ENCODE measurements at regions not wholly inside any gene's neighbourhood (a gene's known extent, or its start where the extent isn't known, plus 50 kb on each side); places are given as distances from the start of the nearest gene placed in this dataset.
"Not testable (repeated sequence)": the region's sequence is repeated elsewhere in the genome, so short reads cannot be mapped to it uniquely, and the experiment has no call there.

DNA sequence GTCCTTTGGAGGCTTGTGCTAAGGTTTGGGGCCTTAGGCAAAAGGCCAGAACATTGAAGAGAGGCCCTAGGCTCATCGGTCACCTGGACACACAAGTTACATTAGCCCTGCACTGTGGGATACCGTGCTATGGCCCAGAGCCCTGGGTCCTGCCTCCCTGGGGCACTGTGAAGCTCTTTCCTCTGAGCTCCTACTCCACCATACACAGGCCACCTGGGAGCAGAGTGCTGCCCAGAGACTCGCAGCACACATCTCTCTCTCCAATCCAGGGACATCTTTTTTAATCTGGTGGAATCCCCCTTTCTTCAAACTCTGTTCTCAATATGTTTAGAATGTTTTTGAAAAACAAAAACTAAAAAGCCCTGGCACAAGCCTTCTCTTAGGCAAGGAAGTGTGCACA is 314.2 kb upstream of the RGS6 start:
- no peak for DNase-seq

DNA sequence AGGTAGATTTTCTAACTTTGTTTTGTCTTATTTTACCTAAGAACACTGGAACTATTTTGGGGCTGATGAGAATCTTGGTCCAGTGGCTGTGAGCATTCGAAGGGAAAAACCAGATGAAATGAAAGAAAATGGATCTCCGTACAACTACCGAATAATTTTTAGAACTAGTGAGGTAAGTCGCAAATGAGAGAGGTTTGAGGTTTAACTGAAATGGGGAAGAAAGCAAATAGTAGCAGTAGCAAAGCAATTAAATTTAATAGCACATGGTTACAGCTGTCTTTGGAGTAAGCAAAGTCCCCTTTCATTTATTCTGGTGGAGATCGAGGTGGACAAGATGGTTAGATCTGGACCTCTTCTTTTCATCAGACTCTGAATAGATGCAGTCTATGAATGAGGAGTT is 313.5 kb upstream of the RGS6 start:
- DNase-seq: no peak

DNA sequence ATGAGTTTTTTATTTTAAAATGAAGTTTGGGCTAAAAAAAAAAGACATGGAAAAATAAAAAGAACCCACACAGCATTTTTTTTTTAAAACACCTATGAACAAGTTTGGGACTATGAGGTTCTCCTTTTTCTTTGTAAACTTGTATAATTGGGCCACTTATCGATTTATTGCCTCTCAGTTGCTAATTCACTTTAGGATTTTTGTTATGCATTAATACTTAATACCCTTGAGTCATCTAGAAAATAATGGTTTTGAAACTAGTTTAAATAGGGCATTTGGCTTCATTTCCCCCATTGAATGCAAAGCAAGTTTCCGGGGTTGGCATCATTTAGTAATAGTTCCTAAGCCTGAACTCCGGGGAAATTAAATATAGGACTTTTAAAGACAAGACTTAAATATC is 312.8 kb upstream of the RGS6 start:
- no peak for DNase-seq

- DNase-seq: no peak
Measured at GRCh38 chr14:71620401-71620800, 311.8 kb upstream of the RGS6 start.

GRCh38 chr14:71621276-71621675 is 311.0 kb upstream of the RGS6 start:
- DNase-seq: no peak

DNA sequence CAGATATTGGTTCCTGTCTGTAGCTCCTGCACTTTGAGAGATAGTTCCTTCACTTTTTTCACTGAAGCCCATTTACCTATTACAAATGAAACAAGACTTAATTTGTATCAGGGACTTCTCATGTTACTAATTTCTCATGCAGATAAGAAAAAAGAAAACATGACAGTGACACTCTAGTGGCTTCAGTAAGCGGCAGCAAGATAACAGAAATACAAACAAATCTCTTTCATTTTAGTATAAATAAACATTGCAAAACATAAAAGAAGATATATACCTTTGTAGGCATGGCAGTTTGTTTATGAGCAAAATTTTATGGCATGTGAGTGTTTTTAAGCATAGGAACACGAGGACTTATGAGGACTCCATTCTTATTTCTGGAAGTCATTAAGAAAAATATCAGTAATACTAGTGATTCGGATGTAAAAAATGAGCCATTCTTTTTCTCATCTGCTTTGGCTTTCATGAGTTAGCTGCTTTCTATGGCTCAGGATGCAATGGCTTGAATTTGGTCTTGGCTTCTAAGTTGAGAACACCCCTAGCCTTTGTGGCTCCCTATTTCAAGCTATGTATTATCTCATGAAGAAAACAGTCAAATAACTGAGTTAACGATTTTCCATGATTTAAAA is 310.1 kb upstream of the RGS6 start:
- no peak for DNase-seq

- DNase-seq: no peak
Measured at GRCh38 chr14:71623939-71624338, 308.3 kb upstream of the RGS6 start.

- no peak for DNase-seq
Measured at GRCh38 chr14:71625175-71625574, 307.1 kb upstream of the RGS6 start.

DNA sequence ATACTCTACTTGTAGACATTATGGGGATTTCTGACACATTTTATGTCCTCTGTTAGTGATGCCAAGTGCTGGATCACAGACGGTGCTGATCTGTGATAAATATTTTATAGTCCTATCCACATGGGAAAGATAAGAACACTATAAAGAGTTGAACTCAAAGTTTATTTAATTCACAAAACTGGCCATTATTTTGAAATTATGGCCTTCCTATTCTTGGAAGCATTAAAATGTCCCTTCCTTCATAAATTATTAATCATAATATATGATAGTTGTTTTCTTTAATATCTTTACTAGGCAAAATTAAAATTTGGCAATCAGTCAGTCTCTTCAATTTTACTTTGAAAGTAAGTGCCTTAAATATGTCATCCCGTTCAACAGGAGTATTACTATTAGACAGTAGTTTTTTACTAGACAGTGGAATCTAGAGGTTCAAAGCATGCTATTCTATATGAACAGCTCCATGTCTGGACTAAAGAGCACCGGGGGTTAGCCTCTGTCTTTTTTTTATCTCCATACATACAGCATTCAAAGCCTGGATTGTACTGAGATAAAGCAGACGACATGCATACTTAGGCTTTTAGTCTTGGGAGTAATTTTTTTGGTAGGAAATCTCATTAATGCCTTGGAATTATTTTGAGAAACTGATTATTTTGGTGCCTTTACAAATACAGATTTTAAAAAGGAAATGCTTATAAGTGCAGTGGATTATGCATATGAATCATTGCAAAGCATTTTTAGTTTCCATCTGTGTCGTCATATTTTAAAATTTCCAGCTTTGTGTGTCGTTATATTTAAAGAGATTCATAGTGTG is 306.1 kb upstream of the RGS6 start:
- DNase-seq: no peak

- DNase-seq: no peak
Measured at GRCh38 chr14:71628433-71628832, 303.8 kb upstream of the RGS6 start.

DNA sequence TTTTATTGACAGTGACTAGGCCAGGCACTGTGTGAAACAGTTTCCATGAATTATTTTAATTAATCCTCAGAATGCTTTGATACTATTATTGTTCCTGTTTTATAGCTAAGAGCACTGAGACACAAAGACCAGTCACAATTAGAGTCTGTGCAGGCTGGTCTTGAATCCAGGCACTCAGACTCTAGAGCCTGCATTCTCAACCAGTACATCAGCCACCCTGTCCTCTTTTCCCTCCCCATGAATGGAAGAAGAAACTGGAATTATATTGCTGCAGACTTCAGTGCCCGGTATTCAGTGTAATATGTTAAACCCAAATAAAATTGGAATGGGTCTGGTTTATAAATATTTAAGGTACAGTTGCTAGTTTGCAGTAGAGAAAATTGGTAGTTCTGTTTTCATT is 303.0 kb upstream of the RGS6 start:
- DNase-seq: no peak

GRCh38 chr14:71629765-71630492 is 302.3 kb upstream of the RGS6 start:
- DNase-seq: no peak

DNA sequence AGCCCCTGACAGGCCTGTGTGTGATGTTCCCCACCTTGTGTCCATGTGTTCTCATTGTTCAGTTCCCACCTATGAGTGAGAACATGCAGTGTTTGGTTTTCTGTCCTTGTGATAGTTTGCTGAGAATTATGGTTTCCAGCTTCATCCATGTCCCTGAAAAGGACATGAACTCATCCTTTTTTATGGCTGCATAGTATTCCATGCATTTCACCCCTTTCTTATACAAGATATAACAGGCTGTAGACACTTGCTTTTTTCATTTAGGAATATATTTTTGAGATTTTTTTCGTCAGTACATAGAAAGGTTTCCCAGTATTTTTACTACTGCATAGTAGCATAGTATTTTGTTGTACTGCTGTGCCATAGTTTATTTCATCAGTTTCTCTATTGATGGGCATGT is 301.2 kb upstream of the RGS6 start:
- not testable (repeated sequence) for DNase-seq

DNA sequence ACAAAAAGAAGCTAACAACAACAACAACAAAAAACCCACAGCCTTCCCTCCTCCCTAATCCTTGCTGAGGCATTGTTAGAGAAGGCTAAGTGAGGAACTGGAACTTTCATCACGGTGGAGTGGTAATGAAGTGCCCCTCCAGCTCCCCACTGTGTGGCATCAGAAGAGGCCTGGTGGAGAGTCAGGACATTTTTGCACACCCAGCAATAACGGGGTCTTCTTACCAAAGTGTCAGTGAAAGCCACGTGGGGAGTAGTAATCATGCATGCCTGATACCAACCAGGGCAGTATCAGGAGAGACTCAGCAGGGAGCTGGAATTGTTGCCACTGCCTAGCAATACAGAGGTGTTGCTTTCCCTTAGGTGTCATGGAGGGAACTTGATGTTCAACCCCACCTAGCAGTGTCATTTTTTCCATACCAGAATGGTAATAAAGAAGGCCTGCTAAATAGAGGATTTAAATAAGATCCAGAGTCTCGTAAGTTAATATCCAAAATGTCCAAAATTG is 299.7 kb upstream of the RGS6 start:
- DNase-seq: no peak

DNA sequence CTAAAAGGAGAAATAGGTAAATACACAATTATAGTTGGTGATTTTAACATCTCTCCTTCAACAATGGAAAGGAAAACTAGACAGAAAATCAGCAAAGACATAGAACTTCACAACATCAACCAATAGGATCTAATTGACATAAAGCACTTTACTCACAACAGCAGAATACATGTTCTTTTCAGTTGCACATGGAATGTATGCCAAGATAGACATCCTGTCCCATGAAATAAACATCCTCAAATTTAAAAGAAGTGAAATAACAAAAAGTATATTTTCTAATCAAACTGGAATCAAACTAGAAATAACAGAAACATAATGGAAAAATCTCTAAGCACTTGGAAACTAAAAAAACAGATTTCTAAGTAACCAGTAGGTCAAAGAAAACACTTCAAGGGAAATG is 296.2 kb upstream of the RGS6 start:
- no peak for DNase-seq

GRCh38 chr14:71636820-71637471 is 295.3 kb upstream of the RGS6 start:
- no peak for DNase-seq

DNA sequence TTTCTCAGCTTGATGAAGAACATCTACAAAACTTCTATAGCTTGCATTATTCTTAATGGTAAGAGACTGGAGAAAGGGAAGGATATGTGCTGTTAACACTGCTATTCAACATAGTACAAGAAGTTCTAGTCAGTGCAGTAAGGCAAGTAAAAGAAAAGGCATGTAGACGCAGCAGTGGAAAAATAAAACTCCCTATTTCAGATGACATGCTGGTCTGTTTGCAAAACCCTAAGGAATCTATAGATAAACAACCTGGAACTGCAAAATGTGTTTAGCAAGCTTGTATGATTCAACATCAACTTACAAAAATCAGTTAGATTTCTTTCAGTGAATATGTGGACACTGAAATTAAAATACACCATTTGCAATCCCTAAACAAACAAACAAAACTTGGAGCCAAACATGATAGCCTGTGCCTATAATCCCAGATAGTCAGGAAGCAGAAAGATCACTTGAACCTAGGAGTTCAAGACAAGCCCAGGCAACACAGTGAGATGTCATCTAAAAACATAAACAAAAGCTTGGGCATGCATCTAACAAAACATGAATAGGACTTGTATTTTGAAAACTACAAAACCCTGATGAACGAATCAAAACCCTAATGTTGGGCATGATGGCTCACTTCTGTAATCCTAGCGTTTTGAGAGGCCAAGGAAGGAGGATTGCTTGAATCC is 293.6 kb upstream of the RGS6 start:
- DNase-seq: no peak

- no peak for DNase-seq
Measured at GRCh38 chr14:71642715-71643114, 289.5 kb upstream of the RGS6 start.

DNA sequence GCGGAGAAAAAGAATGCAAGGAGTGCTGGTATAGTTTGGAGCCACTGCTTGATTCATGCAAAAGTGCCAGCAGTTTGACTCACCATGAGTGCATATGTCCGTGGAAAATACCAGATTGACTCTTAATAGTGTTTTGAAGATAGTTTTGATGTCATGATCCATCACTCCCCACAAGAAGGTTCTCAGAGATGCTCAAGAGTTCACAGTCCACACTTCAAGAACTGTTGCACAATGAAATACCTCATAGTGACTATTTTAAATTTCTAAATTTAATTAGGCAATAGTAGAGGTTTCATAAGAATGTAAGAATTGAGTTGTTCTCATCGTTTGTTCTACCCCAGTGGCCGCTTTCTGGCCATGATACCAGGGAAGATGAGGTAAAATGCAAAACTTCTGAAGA is 286.6 kb upstream of the RGS6 start:
- DNase-seq: no peak

- no peak for DNase-seq
Measured at GRCh38 chr14:71646518-71646917, 285.7 kb upstream of the RGS6 start.

- DNase-seq: no peak
Measured at GRCh38 chr14:71647086-71647784, 285.0 kb upstream of the RGS6 start.

DNA sequence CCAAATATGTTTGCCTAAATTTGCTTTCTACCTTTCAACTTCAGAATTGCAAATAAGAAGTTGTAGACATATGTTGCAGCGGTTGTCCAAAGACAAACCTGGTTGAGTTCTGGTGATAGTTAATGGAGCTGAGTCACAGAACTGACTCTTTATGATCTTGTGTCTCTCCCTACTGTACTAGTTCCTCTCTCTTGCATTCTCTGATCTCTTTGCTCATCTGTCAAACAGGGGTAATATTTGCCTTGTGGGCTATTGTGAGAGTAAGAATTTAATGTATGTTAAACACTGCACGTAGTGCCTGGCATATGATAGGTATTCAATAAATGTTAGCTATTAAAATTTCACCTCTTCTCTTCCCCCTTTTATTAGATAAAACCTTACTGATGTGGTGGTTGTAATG is 283.5 kb upstream of the RGS6 start:
- no peak for DNase-seq

Data from activated CD4-positive, alpha-beta T cell treated with anti-CD3 and anti-CD28 coated beads, Interleukin-2, amount 50 U/mL, for 48 hours (primary cell).